GM12874 (cell line): ENCODE measurements at regions not wholly inside any gene's neighbourhood (a gene's known extent, or its start where the extent isn't known, plus 50 kb on each side); places are given as distances from the start of the nearest gene placed in this dataset.

Source experiments
- TF ChIP-seq, protein P1 (sequence below): IDR thresholded peaks from 2 replicates; pipeline ENCODE4 v1.5.1; 2011; ENCODE audit warnings: low read depth, mild to moderate bottlenecking, control low read depth, low read length, moderate library complexity; ENCODE audit not compliant: insufficient read depth

- TF ChIP-seq, protein P1, sequence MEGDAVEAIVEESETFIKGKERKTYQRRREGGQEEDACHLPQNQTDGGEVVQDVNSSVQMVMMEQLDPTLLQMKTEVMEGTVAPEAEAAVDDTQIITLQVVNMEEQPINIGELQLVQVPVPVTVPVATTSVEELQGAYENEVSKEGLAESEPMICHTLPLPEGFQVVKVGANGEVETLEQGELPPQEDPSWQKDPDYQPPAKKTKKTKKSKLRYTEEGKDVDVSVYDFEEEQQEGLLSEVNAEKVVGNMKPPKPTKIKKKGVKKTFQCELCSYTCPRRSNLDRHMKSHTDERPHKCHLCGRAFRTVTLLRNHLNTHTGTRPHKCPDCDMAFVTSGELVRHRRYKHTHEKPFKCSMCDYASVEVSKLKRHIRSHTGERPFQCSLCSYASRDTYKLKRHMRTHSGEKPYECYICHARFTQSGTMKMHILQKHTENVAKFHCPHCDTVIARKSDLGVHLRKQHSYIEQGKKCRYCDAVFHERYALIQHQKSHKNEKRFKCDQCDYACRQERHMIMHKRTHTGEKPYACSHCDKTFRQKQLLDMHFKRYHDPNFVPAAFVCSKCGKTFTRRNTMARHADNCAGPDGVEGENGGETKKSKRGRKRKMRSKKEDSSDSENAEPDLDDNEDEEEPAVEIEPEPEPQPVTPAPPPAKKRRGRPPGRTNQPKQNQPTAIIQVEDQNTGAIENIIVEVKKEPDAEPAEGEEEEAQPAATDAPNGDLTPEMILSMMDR, result no peak
Measured at GRCh38 chr2:237156031-237156856, 70.6 kb downstream of the COPS8 start.

GRCh38 chr2:237156857-237157779 is 71.4 kb downstream of the COPS8 start:
- TF ChIP-seq, protein P1, result no peak

DNA sequence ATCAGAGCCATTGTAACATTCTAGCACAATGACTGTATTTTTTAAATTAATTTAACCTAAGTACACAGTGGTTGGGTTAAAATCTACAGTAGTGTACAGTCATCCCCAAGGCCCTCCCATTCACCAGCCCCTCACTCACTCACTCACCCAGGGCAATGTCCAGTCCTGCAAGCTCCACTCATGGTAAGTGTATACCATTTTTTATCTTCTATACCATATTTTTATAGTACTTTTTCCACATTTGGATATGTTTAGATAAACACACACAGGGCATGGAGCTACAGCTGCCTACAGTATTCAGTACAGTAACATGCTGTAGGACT is 72.1 kb downstream of the COPS8 start:
- TF ChIP-seq, protein P1, result no peak

- TF ChIP-seq, protein P1, result no peak
Measured at GRCh38 chr2:237158194-237158593, 72.5 kb downstream of the COPS8 start.

DNA sequence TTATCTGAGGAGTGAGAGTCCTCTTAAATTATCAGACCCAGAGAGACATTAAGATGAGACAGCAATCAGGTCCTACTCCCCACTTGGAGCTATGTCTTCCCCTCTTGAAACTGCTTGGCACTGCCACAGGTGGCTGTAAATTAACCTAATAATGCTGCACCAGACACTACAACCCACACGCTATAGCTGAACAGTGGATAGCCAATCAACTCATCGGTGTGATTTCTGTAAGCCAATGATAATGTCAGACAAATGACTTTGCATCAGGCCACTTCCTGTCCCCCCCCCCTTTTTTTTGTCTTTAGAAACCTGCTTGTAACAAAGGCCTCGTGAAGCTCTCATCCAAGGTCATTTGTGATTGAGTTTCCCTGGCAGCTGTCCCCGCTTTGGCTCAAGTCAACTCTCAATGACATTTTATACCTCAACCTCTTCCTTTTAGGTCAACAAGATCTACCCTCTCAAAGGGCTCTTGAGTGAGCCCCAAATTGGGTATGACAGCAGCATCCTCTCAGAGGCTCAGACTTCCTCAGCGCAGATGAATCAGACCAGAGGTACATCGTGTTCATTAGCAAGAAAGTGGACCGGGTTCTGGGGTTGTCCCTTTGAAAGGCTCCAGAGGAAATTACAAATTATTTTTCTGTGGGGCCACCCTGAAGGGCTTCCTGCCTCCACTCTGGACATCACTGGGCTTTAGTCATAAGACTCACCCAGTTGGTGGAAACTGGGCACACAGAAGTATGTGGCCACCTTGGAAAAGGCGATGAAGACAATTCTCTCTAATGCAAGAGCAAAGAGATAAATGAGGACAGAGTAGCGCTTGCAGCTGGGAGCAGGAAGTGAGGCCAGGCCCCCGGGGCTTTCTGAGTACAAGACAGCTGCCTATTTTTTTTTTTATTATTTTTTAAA is 73.6 kb downstream of the COPS8 start:
- TF ChIP-seq, protein P1, result no peak

DNA sequence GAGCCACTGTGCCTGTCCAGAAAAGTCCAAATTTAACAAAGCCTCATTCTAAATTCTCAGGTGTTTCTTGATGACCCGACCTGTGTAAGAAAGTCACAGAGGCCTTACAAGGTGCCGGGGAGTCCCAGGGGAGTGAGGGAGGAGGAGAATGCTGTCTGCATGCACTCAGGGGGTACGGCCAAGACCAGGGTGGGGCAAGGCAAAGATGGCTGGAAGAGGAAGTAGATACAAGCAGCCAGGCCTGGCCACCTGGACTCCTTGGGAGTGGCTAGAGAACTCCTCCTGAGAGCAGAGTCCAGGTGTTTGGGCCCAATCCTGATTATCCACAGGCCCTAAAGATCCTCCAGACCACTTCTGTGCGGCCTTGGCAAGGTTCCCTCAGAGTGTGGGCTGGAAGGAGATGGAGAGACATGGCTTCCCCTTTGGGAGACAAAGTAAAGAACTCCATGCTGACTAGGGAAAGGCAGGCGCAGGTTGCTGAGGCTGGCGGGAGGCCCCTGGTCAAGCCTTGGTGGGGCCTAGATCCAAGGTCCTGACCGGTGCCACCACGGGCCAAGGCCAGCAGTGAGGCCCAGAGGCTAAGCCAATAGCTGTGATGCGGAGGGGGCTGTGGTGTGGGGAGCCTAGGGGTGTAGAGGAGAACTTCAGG is 74.7 kb downstream of the COPS8 start:
- TF ChIP-seq, protein P1, result no peak
